Heart left ventricle (tissue), 16 donors: ENCODE measurements at regions not wholly inside any gene's neighbourhood (a gene's known extent, or its start where the extent isn't known, plus 50 kb on each side); places are given as distances from the start of the nearest gene placed in this dataset.

ENCODE experiments used
- ATAC-seq, 4 donors: fragments of 200-7000 bp; cut with Tn5 transposase; one replicate each; pipeline ENCODE4 v1.9.1; 2020 to 2022; ENCODE audit warnings: moderate library complexity in 4 of 4, mild to moderate bottlenecking in 3 of 4, moderate number of reproducible peaks in 1 of 4
- DNase-seq, 5 donors: peaks; one replicate each; pipeline ENCODE4 v3.0.0-alpha.2; 2020
- H3K27ac ChIP-seq, 12 donors: fragments of 200-600 bp; sonication (generic) in 4 of 12; one replicate each; pipeline versions ENCODE4 v1.5.0 to v1.8.0; 2016 to 2022; ENCODE audit warnings: mild to moderate bottlenecking in 2 of 12
- H3K27me3 ChIP-seq, 9 donors: fragments of 200-600 bp; sonication (generic) in 2 of 9; one replicate each; pipeline versions ENCODE4 v1.5.1 to v1.8.0; 2016 to 2022; ENCODE audit warnings: mild to moderate bottlenecking in 3 of 9
- H3K36me3 ChIP-seq, 9 donors: fragments of 200-600 bp; sonication (generic) in 2 of 9; one replicate each; pipeline versions ENCODE4 v1.5.0 to v1.8.0; 2018 to 2022; ENCODE audit warnings: mild to moderate bottlenecking in 2 of 9
- H3K4me1 ChIP-seq, 12 donors: fragments of 200-600 bp; sonication (generic) in 4 of 12; one replicate each; pipeline versions ENCODE4 v1.5.0 to v1.8.0; 2016 to 2022; ENCODE audit warnings: mild to moderate bottlenecking in 3 of 12
- H3K4me3 ChIP-seq, 12 donors: fragments of 200-600 bp; sonication (generic) in 4 of 12; one replicate each; pipeline versions ENCODE4 v1.5.0 to v1.8.0; 2017 to 2022; ENCODE audit warnings: mild to moderate bottlenecking in 9 of 12, moderate library complexity in 4 of 12
- H3K9me3 ChIP-seq, 12 donors: fragments of 200-600 bp; sonication (generic) in 4 of 12; one replicate each; pipeline versions ENCODE4 v1.5.0 to v1.8.0; 2016 to 2022; ENCODE audit warnings: mild to moderate bottlenecking in 1 of 12
- POLR2A ChIP-seq, 2 donors: fragments of 450-650 bp; IDR thresholded peaks; one replicate each; pipeline ENCODE4 v1.6.1; 2017; ENCODE audit warnings: antibody characterized with exemption in 2 of 2, mild to moderate bottlenecking in 2 of 2, moderate library complexity in 2 of 2
- WGBS, 4 donors: extraction: QIAGEN DNeasy Blood & Tissue Kit in 2 of 4; methylation state at CpG; one replicate each; pipeline versions ENCODE4 v1.1.5 to v1.1.7; 2013 to 2018; 5-methylcytosine and 5-hydroxymethylcytosine counted together
- intact Hi-C, 10 donors: fragments of 100-400 bp; cut with DNase I; formaldehyde crosslinking; loops; one replicate each; pipeline versions ENCODE4 v1.11.1 to v1.14.2; 2022
- TF ChIP-seq, protein P1 (sequence below), 12 donors: fragments of 200-600 bp; sonication (generic) in 4 of 12; IDR thresholded peaks; one replicate each; pipeline versions ENCODE4 v1.5.0 to v1.8.0; 2018 to 2022; ENCODE audit warnings: antibody characterized with exemption in 12 of 12, mild to moderate bottlenecking in 5 of 12
- donor health status: ischemic (EF 13 %, LVEDD 7.1; RV severe dilation, severe dysfunction).
- donor health status: healthy with polysubstance abuse.
- donor health status: DM: no; HTN: yes; CAD: no.
- donor health status: DM: no; HTN: no; CAD: no.
- donor health status: ischemic (EF 25% LVEDD 6.9; RV normal size, moderate dysfunction).
- donor health status: ischemic (EF 25% LVEDD 5.7; RV mildly dilated, moderate dysfunction).
- donor health status: healthy.
- donor health status: DM: yes; HTN: yes; CAD: no.
- donor health status: ischemic (EF 35%, LVEDD 5.7; RV mildly dilated, moderate dysfunction).
- donor health status: nonischemic (EF 11% LVEDD 7.7; RV severe dilation, severe dysfunction).
- donor health status: DM: yes; HTN: yes; CAD: no.
- donor health status: PGD.
- donor health status: ischemic (EF 29% LVEDD 5.4; RV normal size, mild dysfunction).
- donor health status: nonischemic (EF 23%, LVEDD 6.1; RV moderate dilation, normal function).

DNA sequence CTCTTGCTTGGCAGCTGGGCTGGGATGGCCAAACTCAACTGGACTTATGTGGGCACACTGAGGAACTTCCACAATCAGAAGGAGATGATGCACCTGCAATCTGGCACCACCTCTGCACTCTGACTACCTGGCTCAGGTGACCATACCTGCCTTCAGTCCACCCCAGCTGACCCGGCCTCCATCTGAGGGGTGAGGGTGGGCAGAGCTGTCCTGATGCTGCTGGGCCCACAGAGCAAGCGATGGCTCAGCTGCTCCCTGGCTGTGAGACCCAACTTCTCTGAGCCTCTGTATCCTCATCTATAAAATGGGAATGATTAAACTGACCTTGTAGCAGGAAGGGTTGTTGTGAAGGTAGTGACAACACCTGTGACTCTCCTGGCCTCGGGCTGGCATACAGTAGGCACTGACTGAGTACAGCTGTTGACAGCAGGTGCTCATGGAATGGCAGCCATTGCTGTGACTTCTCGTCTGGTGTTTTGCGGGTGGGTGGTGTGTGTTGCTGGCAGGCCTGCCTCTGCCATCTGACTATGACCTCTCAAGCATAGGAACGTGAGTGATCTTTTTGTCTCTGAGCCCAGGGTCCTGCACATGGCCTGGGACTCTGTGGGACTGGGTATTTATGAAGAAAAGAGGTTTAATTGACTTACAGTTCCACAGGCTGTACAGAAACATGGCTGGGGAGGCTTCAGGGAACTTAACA, 438.5 kb downstream of the PTPRU start:
- H3K9me3 ChIP-seq = no peaks in the 10 kb centered on the region
- peaks cover 0 to 13% (median 0%) of the 10 kb centered on the region in 12 donors for H3K4me1 ChIP-seq
- intact Hi-C loops = no loop called here
- 90 to 95% (median 91%) methylated on average over 1 to 6 of the region's 6 CpGs for WGBS, 4 donors
- H3K36me3 ChIP-seq = no peaks in the 10 kb centered on the region
- peaks cover 0 to 5% (median 0%) of the 10 kb centered on the region in 9 donors for H3K27me3 ChIP-seq
- H3K4me3 ChIP-seq = no peak overlapping the region
- DNase-seq (peak in 1 of 5 donors; percentile 26), ATAC-seq (no peak)
- TF ChIP-seq, protein P1, sequence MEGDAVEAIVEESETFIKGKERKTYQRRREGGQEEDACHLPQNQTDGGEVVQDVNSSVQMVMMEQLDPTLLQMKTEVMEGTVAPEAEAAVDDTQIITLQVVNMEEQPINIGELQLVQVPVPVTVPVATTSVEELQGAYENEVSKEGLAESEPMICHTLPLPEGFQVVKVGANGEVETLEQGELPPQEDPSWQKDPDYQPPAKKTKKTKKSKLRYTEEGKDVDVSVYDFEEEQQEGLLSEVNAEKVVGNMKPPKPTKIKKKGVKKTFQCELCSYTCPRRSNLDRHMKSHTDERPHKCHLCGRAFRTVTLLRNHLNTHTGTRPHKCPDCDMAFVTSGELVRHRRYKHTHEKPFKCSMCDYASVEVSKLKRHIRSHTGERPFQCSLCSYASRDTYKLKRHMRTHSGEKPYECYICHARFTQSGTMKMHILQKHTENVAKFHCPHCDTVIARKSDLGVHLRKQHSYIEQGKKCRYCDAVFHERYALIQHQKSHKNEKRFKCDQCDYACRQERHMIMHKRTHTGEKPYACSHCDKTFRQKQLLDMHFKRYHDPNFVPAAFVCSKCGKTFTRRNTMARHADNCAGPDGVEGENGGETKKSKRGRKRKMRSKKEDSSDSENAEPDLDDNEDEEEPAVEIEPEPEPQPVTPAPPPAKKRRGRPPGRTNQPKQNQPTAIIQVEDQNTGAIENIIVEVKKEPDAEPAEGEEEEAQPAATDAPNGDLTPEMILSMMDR (IDR thresholded peaks at IDR 0.05) = no peak
- no peak for TF ChIP-seq POLR2A (IDR thresholded peaks at IDR 0.05)
- no peak overlapping the region for H3K27ac ChIP-seq

DNA sequence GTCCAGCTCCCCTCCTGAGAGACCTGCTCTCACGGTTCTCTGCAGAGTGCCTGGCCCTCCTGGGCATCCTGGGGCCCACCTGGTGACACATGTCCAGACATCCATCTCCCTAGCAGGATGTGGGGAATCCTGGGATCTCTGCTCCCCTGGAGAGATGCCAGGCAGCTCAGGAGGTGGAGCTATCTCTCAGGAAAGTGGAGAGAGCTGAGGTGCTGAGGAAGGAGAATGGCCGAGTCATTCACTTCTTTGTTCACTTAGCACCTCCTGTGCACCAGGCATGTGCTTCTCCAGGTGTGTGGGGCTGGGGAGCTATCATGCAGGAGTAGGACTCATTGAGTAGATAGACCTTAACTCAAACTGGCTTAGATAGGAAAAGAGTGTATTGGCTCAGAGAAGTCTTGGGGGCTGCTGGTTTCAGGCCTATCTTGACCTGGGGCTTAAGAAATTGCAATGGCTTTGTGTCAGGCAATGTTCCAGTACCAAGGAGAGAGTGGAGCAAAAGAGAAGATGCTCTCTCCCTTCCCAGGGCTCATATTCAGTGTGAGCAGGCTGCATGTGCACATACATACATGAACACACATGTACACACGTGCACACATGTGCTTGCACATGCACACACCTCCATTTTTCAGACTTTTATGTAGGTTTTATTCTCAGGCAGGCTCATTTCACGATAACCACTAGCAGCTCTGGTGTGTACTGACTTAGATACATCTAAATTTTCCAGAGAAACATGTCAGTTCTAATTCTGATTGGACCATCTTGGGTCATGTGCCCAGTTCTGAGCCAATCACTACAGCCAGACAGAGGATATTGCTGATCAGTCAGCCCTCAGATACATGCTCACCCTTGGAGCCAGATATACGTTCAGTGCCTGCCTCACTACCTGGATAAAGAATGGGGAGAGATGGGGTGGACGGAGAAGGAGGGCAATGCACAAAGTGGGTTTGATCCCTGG, 437.6 kb downstream of the PTPRU start:
- intact Hi-C loops = no loop called here
- peak in 1 of 5 donors; percentile 18 for DNase-seq
- Histone ChIP-seq H3K9me3 (no peaks in the 10 kb centered on the region), H3K4me3 (no peak overlapping the region), H3K36me3 (no peaks in the 10 kb centered on the region), H3K27ac (no peak overlapping the region), H3K27me3 (peaks cover 0 to 10% (median 0%) of the 10 kb centered on the region in 9 donors), H3K4me1 (peaks cover 0 to 13% (median 0%) of the 10 kb centered on the region in 12 donors)
- no peak for ATAC-seq
- WGBS, 4 donors = 64 to 80% (median 72%) methylated on average over 5 to 6 of the region's 6 CpGs
- TF ChIP-seq, protein P1 (IDR thresholded peaks at IDR 0.05) = no peak
- TF ChIP-seq POLR2A (IDR thresholded peaks at IDR 0.05) = no peak

DNA sequence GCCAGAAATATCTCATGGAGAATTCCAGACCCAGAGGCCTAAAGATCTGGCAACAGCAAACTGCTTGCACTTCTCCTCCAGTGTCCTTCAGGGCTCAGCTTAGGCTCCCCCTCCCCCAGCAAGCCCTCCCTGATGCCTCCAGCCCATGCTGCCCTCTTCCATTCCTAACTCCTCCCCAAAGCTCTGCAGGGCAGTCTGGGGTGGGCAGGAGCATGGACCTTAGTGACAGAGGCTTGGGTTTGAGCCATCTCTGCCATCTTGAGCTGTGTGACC, 436.8 kb downstream of the PTPRU start:
- peaks cover 0 to 13% (median 0%) of the 10 kb centered on the region in 12 donors for H3K4me1 ChIP-seq

More for the DNA sequence above, 436.8 kb downstream of the PTPRU start:
- H3K27ac ChIP-seq = no peak overlapping the region
- no peaks in the 10 kb centered on the region for H3K9me3 ChIP-seq
- DNase-seq (no peak), ATAC-seq (no peak)
- peaks cover 0 to 10% (median 0%) of the 10 kb centered on the region in 9 donors for H3K27me3 ChIP-seq
- intact Hi-C loops = no loop called here
- no peaks in the 10 kb centered on the region for H3K36me3 ChIP-seq
- H3K4me3 ChIP-seq = no peak overlapping the region
- TF ChIP-seq POLR2A (IDR thresholded peaks at IDR 0.05) = no peak
- TF ChIP-seq, protein P1 (IDR thresholded peaks at IDR 0.05) = no peak
